ENCODE measurements at regions not wholly inside any gene's neighbourhood (a gene's known extent, or its start where the extent isn't known, plus 50 kb on each side); places are given as distances from the start of the nearest gene placed in this dataset.
"Not testable (repeated sequence)": the region's sequence is repeated elsewhere in the genome, so short reads cannot be mapped to it uniquely, and the experiment has no call there.

GRCh38 chr2:234569776-234570430 is 73.0 kb upstream of the ARL4C start:
- DNase-seq (ENCODE audit: low spot score) = no peak

GRCh38 chr2:234566622-234567021 is 69.7 kb upstream of the ARL4C start:
- no peak for DNase-seq (ENCODE audit: low spot score)

GRCh38 chr2:234565842-234566619 is 69.2 kb upstream of the ARL4C start:
- DNase-seq (ENCODE audit: low spot score) = no peak

- no peak for DNase-seq (ENCODE audit: low spot score)
Observed at GRCh38 chr2:234565201-234565600, 68.3 kb upstream of the ARL4C start.

GRCh38 chr2:234564699-234565098 is 67.8 kb upstream of the ARL4C start:
- DNase-seq (ENCODE audit: low spot score) = no peak

- no peak for DNase-seq (ENCODE audit: low spot score)
Observed at GRCh38 chr2:234559609-234560008, 62.7 kb upstream of the ARL4C start.

- no peak for DNase-seq (ENCODE audit: low spot score)
Observed at GRCh38 chr2:234558642-234559041, 61.8 kb upstream of the ARL4C start.

- no peak for DNase-seq (ENCODE audit: low spot score)
Observed at GRCh38 chr2:234556848-234557573, 60.1 kb upstream of the ARL4C start.

- no peak for DNase-seq (ENCODE audit: low spot score)
Observed at GRCh38 chr2:234555616-234556249, 58.9 kb upstream of the ARL4C start.

- DNase-seq (ENCODE audit: low spot score) = no peak
Observed at GRCh38 chr2:234555161-234555560, 58.3 kb upstream of the ARL4C start.

- not testable (repeated sequence) for DNase-seq (ENCODE audit: low spot score)
Observed at GRCh38 chr2:234553223-234553622, 56.3 kb upstream of the ARL4C start.

GRCh38 chr2:234550511-234551107 is 53.7 kb upstream of the ARL4C start:
- DNase-seq (ENCODE audit: low spot score) = no peak

GRCh38 chr2:234550056-234550455 is 53.2 kb upstream of the ARL4C start:
- DNase-seq (ENCODE audit: low spot score) = no peak

- no peak for DNase-seq (ENCODE audit: low spot score)
Observed at GRCh38 chr2:234548695-234549420, 52.0 kb upstream of the ARL4C start.

- DNase-seq (ENCODE audit: low spot score) = no peak
Observed at GRCh38 chr2:234546770-234547169, 49.9 kb upstream of the ARL4C start.

All from mesenteric fat pad (tissue), 1 donor.